Esophagus squamous epithelium (tissue), 5 donors: ENCODE measurements at regions not wholly inside any gene's neighbourhood (a gene's known extent, or its start where the extent isn't known, plus 50 kb on each side); places are given as distances from the start of the nearest gene placed in this dataset.

Experiments used
- DNase-seq: peaks from one replicate; lab custom pipeline; 2025; lab: John Stamatoyannopoulos, UW
- H3K27ac ChIP-seq, 4 donors: fragments of 200-600 bp; sonication (generic); one replicate each; pipeline ENCODE4 v1.5.1; 2016 to 2019; ENCODE audit warnings: mild to moderate bottlenecking in 1 of 4
- H3K27me3 ChIP-seq, 4 donors: fragments of 200-600 bp; sonication (generic); 1 replicate in 3 of 4; 2 replicates in 1 of 4; pipeline versions ENCODE4 v1.5.1 to v1.6.0; 2017 to 2021; ENCODE audit warnings: antibody characterized with exemption in 1 of 4
- H3K36me3 ChIP-seq, 3 donors: fragments of 200-600 bp; sonication (generic); one replicate each; pipeline ENCODE4 v1.5.1; 2016 to 2019
- H3K4me1 ChIP-seq, 3 donors: fragments of 200-600 bp; sonication (generic); one replicate each; pipeline ENCODE4 v1.5.1; 2017 to 2019
- H3K4me3 ChIP-seq, 4 donors: fragments of 200-600 bp; sonication (generic); 1 replicate in 3 of 4; 2 replicates in 1 of 4; pipeline ENCODE4 v1.5.1; 2016 to 2019; ENCODE audit warnings: mild to moderate bottlenecking in 2 of 4, moderate library complexity in 1 of 4
- H3K9me3 ChIP-seq, 3 donors: fragments of 200-600 bp; sonication (generic); one replicate each; pipeline ENCODE4 v1.5.1; 2016 to 2019
- POLR2A ChIP-seq, 4 donors: fragments of 450-650 bp; IDR thresholded peaks; one replicate each; pipeline ENCODE4 v1.6.1; 2017; ENCODE audit warnings: antibody characterized with exemption in 4 of 4, mild to moderate bottlenecking in 4 of 4, moderate library complexity in 3 of 4
- WGBS, 2 donors: methylation state at CpG; one replicate each; pipeline ENCODE4 v1.1.5; 2018; 5-methylcytosine and 5-hydroxymethylcytosine counted together
- intact Hi-C: fragments of 100-400 bp; cut with DNase I; formaldehyde crosslinking; loops from one replicate; pipeline ENCODE4 v1.15.0; 2022
- TF ChIP-seq, protein P1 (sequence below), 6 experiments: fragments of 450-650 bp in 4 of 6; fragments of 200-600 bp in 2 of 6; sonication (generic) in 2 of 6; IDR thresholded peaks; one replicate each; pipeline ENCODE4 v1.5.1; 2016 to 2019; ENCODE audit warnings: antibody characterized with exemption in 6 of 6, mild to moderate bottlenecking in 4 of 6, moderate library complexity in 4 of 6
- donor health status: DM: yes; HTN: yes; CAD: no.

- TF ChIP-seq, protein P1, sequence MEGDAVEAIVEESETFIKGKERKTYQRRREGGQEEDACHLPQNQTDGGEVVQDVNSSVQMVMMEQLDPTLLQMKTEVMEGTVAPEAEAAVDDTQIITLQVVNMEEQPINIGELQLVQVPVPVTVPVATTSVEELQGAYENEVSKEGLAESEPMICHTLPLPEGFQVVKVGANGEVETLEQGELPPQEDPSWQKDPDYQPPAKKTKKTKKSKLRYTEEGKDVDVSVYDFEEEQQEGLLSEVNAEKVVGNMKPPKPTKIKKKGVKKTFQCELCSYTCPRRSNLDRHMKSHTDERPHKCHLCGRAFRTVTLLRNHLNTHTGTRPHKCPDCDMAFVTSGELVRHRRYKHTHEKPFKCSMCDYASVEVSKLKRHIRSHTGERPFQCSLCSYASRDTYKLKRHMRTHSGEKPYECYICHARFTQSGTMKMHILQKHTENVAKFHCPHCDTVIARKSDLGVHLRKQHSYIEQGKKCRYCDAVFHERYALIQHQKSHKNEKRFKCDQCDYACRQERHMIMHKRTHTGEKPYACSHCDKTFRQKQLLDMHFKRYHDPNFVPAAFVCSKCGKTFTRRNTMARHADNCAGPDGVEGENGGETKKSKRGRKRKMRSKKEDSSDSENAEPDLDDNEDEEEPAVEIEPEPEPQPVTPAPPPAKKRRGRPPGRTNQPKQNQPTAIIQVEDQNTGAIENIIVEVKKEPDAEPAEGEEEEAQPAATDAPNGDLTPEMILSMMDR (IDR thresholded peaks at IDR 0.05), result no peak
- TF ChIP-seq POLR2A (IDR thresholded peaks at IDR 0.05), result no peak
- Histone ChIP-seq H3K27me3 (no peaks in the 10 kb centered on the region), H3K9me3 (no peaks in the 10 kb centered on the region), H3K4me3 (no peak overlapping the region), H3K4me1 (no peaks in the 10 kb centered on the region), H3K36me3 (no peaks in the 10 kb centered on the region), H3K27ac (no peak overlapping the region)
- WGBS, 2 donors, result 43 to 58% methylated on average over 4 to 13 of the region's 13 CpGs
- no peak for DNase-seq
- intact Hi-C loops, result no loop called here
Measured at GRCh38 chr10:1932692-1933094, 195.4 kb upstream of the ADARB2 start.

DNA sequence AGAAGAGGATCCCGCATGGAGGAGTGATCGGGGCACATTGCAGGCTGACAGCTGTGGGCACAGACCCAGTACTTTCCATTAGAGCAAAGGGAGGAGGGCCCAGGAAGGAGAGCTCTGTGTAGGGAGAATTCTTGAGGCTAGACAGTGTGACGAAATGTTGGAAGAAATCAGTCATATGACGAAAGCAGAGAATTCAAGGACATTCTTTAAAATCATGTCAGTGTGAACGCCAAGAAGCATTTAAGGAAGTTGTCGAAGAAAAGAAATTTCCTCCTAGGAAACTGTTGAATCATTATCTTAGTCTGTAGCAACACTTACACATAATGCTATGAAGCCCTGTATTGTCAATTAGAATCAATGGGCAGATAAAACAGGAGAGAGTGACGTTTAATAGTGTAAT, 191.3 kb upstream of the ADARB2 start:
- intact Hi-C loops, result no loop called here

GRCh38 chr10:1923998-1924397, 186.7 kb upstream of the ADARB2 start:
- no peak for DNase-seq
- WGBS, 2 donors, result 86 to 93% methylated on average over 7 to 10 of the region's 12 CpGs

More for the DNA sequence above, 191.3 kb upstream of the ADARB2 start:
- no peaks in the 10 kb centered on the region for H3K36me3 ChIP-seq
- WGBS, 2 donors, result 66 to 67% methylated on average over 7 of the region's 7 CpGs
- no peak overlapping the region for H3K27ac ChIP-seq
- H3K27me3 ChIP-seq, result no peaks in the 10 kb centered on the region
- H3K9me3 ChIP-seq, result no peaks in the 10 kb centered on the region
- H3K4me3 ChIP-seq, result no peak overlapping the region
- no peak for TF ChIP-seq POLR2A (IDR thresholded peaks at IDR 0.05)
- TF ChIP-seq, protein P1 (IDR thresholded peaks at IDR 0.05), result no peak
- no peak for DNase-seq
- no peaks in the 10 kb centered on the region for H3K4me1 ChIP-seq

DNA sequence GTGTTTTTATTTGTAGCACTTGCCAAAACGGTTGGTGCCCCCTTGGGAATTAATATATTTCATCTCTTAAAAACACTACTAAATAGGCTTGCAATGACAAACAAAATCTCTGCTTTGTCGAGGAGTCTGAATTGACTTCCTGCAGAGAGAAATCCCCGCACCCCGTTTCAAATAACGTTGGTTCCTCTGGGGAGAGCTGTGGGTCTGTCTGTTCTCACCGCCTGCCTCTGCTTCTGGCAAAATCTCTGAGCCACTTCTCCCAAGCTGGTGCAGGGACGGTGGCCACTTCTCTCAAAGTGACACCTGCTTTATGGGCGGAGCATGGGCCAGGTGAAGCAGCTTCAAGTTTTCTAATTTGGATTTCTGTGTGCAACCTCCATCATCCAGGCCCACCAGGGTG, 186.3 kb upstream of the ADARB2 start:
- no peak for DNase-seq
- no peak for TF ChIP-seq POLR2A (IDR thresholded peaks at IDR 0.05)
- TF ChIP-seq, protein P1 (IDR thresholded peaks at IDR 0.05), result no peak
- H3K36me3 ChIP-seq, result no peaks in the 10 kb centered on the region
- no peaks in the 10 kb centered on the region for H3K27me3 ChIP-seq
- H3K9me3 ChIP-seq, result no peaks in the 10 kb centered on the region
- WGBS, 2 donors, result 36 to 39% methylated on average over 8 of the region's 8 CpGs
- no peak overlapping the region for H3K4me3 ChIP-seq
- no peak overlapping the region for H3K27ac ChIP-seq
- intact Hi-C loops, result no loop called here
- no peaks in the 10 kb centered on the region for H3K4me1 ChIP-seq

More at GRCh38 chr10:1923998-1924397, 186.7 kb upstream of the ADARB2 start:
- no peak for TF ChIP-seq POLR2A (IDR thresholded peaks at IDR 0.05)
- TF ChIP-seq, protein P1 (IDR thresholded peaks at IDR 0.05), result no peak
- Histone ChIP-seq H3K27me3 (no peaks in the 10 kb centered on the region), H3K9me3 (no peaks in the 10 kb centered on the region), H3K36me3 (no peaks in the 10 kb centered on the region), H3K4me3 (no peak overlapping the region), H3K27ac (no peak overlapping the region), H3K4me1 (no peaks in the 10 kb centered on the region)
- intact Hi-C loops, result no loop called here

DNA sequence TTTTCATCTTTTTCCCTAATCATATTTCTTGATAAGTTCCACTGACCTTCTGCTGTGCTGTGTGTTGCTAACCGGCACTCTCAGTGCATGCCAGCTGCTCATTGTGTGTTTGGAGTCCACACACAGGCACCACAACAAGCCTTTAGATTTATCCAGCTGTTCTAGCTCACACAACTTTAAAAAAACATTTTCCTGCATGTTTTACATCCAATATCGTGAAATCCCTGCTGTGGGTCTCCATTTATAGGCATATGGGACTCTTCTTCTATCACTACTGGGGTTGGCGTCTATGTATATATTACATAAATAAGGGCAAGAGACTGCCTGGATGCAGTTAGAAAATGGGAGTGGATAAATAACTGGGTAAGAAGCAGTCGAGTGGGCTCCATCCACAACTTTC, 183.6 kb upstream of the ADARB2 start:
- Histone ChIP-seq H3K36me3 (no peaks in the 10 kb centered on the region), H3K4me3 (no peak overlapping the region), H3K27ac (no peak overlapping the region), H3K4me1 (no peaks in the 10 kb centered on the region), H3K27me3 (no peaks in the 10 kb centered on the region), H3K9me3 (no peaks in the 10 kb centered on the region)
- intact Hi-C loops, result no loop called here
- 43 to 67% methylated on average over 4 of the region's 4 CpGs for WGBS, 2 donors
- DNase-seq, result no peak
- TF ChIP-seq, protein P1 (IDR thresholded peaks at IDR 0.05), result no peak
- TF ChIP-seq POLR2A (IDR thresholded peaks at IDR 0.05), result no peak
